IPS-20b (cell line): ENCODE measurements at regions not wholly inside any gene's neighbourhood (a gene's known extent, or its start where the extent isn't known, plus 50 kb on each side); places are given as distances from the start of the nearest gene placed in this dataset.

Experiments
- H3K27ac ChIP-seq: one replicate; pipeline ENCODE4 v1.5.1; 2013; ENCODE audit warnings: low read length
- H3K27me3 ChIP-seq: 2 replicates; pipeline ENCODE4 v1.6.1; 2013; ENCODE audit warnings: mild to moderate bottlenecking, low read length, inconsistent platforms; ENCODE audit not compliant: insufficient read depth
- H3K36me3 ChIP-seq: 2 replicates; pipeline ENCODE4 v1.6.1; 2013; ENCODE audit warnings: low read depth, mild to moderate bottlenecking, inconsistent platforms, low read length, moderate library complexity; ENCODE audit not compliant: insufficient read depth
- H3K4me1 ChIP-seq: 2 replicates; pipeline ENCODE4 v1.6.1; 2013; ENCODE audit warnings: mild to moderate bottlenecking, control low read depth, inconsistent platforms, low read length, moderate library complexity; ENCODE audit not compliant: insufficient read depth
- H3K4me3 ChIP-seq: 2 replicates; pipeline ENCODE4 v1.5.1; 2013; ENCODE audit warnings: mild to moderate bottlenecking, low read length, inconsistent platforms
- H3K9ac ChIP-seq: 2 replicates; pipeline ENCODE4 v1.6.1; 2013; ENCODE audit warnings: low read depth, mild to moderate bottlenecking, inconsistent platforms, low read length, moderate library complexity
- H3K9me3 ChIP-seq: 2 replicates; pipeline ENCODE4 v1.6.1; 2013; ENCODE audit warnings: mild to moderate bottlenecking, low read depth, low read length, inconsistent platforms; ENCODE audit not compliant: insufficient read depth

- Histone ChIP-seq H3K27ac (no peak overlapping the region), H3K27me3 (no peaks in the 10 kb centered on the region), H3K4me3 (no peak overlapping the region), H3K9ac (no peak overlapping the region), H3K9me3 (no peaks in the 10 kb centered on the region; the same call in 1 of the 2 replicates), H3K4me1 (no peaks in the 10 kb centered on the region), H3K36me3 (no peaks in the 10 kb centered on the region)
Measured at GRCh38 chr7:23909426-23909825, 199.4 kb downstream of the STK31 start.

DNA sequence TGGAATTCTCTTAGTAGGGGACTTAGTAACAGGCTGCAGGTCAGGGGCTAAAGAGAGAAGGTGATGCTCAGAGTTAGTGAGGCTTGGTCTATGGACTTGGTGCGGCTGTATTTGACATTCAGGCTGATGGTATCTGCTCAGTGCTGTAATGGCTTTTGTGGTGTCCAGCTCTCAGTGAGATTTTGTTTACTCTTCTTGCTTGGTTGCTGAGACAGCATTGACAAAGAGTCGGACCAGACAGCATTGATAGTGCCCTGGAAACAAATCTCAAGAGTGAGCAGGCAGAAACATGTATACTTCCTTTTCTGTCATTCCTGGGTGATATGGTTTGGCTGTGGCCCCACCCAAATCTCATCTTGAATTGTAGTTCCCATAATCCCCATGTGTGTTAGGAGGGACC lies 202.0 kb downstream of the STK31 start:
- H3K9me3 ChIP-seq, result no peaks in the 10 kb centered on the region; the same call in 1 of the 2 replicates
- H3K9ac ChIP-seq, result no peak overlapping the region
- no peak overlapping the region for H3K4me3 ChIP-seq
- H3K27me3 ChIP-seq, result no peaks in the 10 kb centered on the region
- no peak overlapping the region for H3K27ac ChIP-seq
- no peaks in the 10 kb centered on the region for H3K36me3 ChIP-seq
- H3K4me1 ChIP-seq, result no peaks in the 10 kb centered on the region

GRCh38 chr7:23913016-23913415 lies 203.0 kb downstream of the STK31 start:
- Histone ChIP-seq H3K27me3 (no peaks in the 10 kb centered on the region), H3K9ac (no peak overlapping the region), H3K4me1 (no peaks in the 10 kb centered on the region; the same call in 1 of the 2 replicates), H3K9me3 (no peaks in the 10 kb centered on the region; the same call in 1 of the 2 replicates), H3K27ac (no peak overlapping the region), H3K36me3 (no peaks in the 10 kb centered on the region), H3K4me3 (no peak overlapping the region)

GRCh38 chr7:23915236-23915635 lies 205.2 kb downstream of the STK31 start:
- Histone ChIP-seq H3K4me3 (no peak overlapping the region), H3K9ac (no peak overlapping the region), H3K9me3 (no peaks in the 10 kb centered on the region; the same call in 1 of the 2 replicates), H3K27me3 (no peaks in the 10 kb centered on the region), H3K4me1 (no peaks in the 10 kb centered on the region; the same call in 1 of the 2 replicates), H3K36me3 (no peaks in the 10 kb centered on the region), H3K27ac (no peak overlapping the region)

- Histone ChIP-seq H3K4me3 (no peak overlapping the region), H3K27me3 (no peaks in the 10 kb centered on the region), H3K36me3 (no peaks in the 10 kb centered on the region), H3K9me3 (no peaks in the 10 kb centered on the region; the same call in 1 of the 2 replicates), H3K9ac (no peak overlapping the region), H3K4me1 (no peaks in the 10 kb centered on the region; the same call in 1 of the 2 replicates), H3K27ac (no peak overlapping the region)
Measured at GRCh38 chr7:23918286-23918685, 208.3 kb downstream of the STK31 start.

DNA sequence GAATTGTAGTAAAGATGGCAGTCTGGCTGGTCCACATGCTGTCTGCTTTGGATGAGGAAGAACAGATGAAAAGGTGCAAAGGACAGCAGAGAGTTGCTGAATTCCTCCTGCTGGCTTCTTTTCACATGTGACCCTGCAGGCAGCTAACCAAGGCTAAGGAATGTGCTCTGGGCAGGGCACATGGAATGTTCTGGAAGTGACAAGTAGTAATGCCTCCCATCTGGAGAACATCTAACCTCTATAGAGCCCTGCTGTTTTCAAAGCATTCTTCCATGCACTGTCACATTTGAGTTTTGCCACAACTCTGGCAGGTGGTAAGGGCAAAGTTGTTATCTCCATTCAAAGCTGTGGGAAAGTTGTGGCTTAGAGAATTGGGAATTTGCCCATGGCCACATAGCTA lies 208.8 kb downstream of the STK31 start:
- no peak overlapping the region for H3K4me3 ChIP-seq
- H3K9ac ChIP-seq, result no peak overlapping the region
- no peaks in the 10 kb centered on the region; the same call in 1 of the 2 replicates for H3K4me1 ChIP-seq
- H3K36me3 ChIP-seq, result no peaks in the 10 kb centered on the region
- no peaks in the 10 kb centered on the region; the same call in 1 of the 2 replicates for H3K9me3 ChIP-seq
- no peaks in the 10 kb centered on the region for H3K27me3 ChIP-seq
- no peak overlapping the region for H3K27ac ChIP-seq

DNA sequence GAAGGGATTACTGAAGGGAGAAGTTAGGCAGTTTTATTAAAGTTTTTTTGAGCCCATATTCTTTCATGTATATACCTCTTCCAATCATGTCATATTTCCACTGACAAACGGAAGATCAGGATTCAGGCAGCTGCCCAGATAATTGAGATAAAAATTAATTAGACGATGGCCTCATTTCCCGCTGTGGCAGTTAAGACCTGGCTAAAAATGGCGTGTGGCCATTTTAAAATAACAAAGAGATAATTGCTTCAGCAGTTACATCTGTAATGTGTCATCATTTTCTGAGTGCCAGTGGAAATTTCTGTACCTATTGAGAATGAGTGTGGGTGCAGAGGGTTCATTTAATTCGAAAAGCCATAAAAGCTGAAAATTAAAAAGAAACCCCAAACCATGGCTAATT lies 215.1 kb downstream of the STK31 start:
- H3K27me3 ChIP-seq, result no peaks in the 10 kb centered on the region
- no peak overlapping the region for H3K4me3 ChIP-seq
- H3K4me1 ChIP-seq, result 0 out of 2 replicates have a peak, but pooled peaks cover 3% of the 10 kb centered on the region
- H3K36me3 ChIP-seq, result no peaks in the 10 kb centered on the region
- H3K9me3 ChIP-seq, result no peaks in the 10 kb centered on the region
- H3K9ac ChIP-seq, result no peak overlapping the region
- H3K27ac ChIP-seq, result no peak overlapping the region

DNA sequence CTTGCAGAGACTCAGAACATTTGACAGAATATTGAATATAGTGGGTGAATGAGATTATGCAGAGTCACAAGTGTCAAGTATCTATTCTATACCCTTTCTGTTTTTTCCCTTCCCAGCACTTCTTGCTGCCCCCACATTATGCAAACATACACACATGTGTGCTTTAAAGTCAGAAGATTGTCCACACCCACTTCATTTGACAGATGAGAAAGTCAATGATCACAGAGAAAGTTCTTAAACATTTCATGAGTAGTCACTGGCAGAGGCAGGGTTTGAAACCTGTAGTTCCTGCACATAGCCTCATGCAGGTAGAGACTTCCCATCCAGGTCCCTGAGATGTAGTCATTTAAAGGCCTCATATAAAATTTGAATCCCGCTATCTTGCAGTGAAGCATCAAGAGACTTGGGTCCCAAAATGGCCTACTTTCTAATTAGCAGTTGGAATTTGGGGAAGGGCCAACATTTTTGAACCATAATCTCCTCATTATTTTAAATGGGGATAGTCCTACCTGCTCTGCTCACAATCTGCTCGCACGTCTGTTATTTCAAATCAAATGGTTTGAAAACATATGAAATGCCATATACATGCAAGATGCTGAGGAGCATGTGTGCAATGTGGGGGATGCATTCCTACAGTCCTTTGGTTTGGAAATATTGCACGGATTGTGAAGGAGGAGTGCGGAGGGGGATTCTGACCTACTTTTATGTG lies 217.8 kb downstream of the STK31 start:
- no peaks in the 10 kb centered on the region for H3K27me3 ChIP-seq
- 0 out of 2 replicates have a peak, but pooled peaks cover 3% of the 10 kb centered on the region for H3K4me1 ChIP-seq
- H3K9me3 ChIP-seq, result no peaks in the 10 kb centered on the region
- H3K9ac ChIP-seq, result no peak overlapping the region
- H3K27ac ChIP-seq, result no peak overlapping the region
- H3K4me3 ChIP-seq, result no peak overlapping the region
- no peaks in the 10 kb centered on the region for H3K36me3 ChIP-seq

- no peaks in the 10 kb centered on the region for H3K36me3 ChIP-seq
- no peaks in the 10 kb centered on the region for H3K27me3 ChIP-seq
- H3K4me1 ChIP-seq, result 0 out of 2 replicates have a peak, but pooled peaks cover 3% of the 10 kb centered on the region
- H3K27ac ChIP-seq, result no peak overlapping the region
- H3K9ac ChIP-seq, result no peak overlapping the region
- H3K9me3 ChIP-seq, result no peaks in the 10 kb centered on the region
- no peak overlapping the region for H3K4me3 ChIP-seq
Measured at GRCh38 chr7:23928418-23928775, 218.4 kb downstream of the STK31 start.

DNA sequence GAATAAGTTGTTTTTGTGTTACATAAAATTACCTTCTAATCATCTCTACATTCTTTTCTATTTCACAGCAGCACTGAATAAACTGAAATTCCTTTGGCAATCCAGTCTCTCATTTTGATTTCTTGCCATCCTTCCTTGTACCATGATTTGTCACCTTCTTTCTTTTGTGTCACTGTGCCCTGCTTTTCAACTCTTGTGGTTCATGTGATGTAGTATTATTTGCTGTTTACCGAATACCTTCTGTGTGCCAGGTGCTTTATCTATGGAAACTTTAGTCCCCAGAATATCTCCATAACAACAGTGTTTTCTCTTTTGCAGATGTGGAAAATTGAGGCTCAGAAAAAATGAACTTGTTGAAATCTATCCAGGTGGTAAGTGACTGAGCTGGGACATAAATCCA lies 220.3 kb downstream of the STK31 start:
- no peaks in the 10 kb centered on the region for H3K36me3 ChIP-seq
- no peak overlapping the region for H3K9ac ChIP-seq
- no peak overlapping the region for H3K4me3 ChIP-seq
- no peaks in the 10 kb centered on the region for H3K9me3 ChIP-seq
- H3K4me1 ChIP-seq, result 0 out of 2 replicates have a peak, but pooled peaks cover 3% of the 10 kb centered on the region
- no peaks in the 10 kb centered on the region for H3K27me3 ChIP-seq
- H3K27ac ChIP-seq, result no peak overlapping the region

DNA sequence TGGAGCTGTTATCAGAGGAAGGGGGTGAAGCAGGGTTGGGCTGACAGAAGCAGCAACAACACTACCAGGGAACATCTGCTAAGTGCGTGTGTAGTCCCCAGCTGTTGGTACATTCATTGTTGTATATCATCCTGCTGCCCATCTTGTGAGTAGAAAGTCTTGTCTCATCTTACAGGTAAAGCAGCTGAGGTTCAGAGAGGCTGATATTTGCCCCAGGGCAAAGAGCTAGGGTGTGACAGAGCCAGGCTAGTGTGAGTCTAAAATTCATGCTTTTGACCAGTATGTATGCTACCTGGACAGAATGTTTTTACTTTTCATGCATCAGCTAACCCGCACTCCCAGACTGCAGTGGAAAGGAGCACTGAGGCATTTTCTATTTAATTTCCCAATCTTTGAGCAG lies 221.6 kb downstream of the STK31 start:
- no peak overlapping the region for H3K9ac ChIP-seq
- no peaks in the 10 kb centered on the region for H3K27me3 ChIP-seq
- no peak overlapping the region for H3K27ac ChIP-seq
- no peak overlapping the region for H3K4me3 ChIP-seq
- no peaks in the 10 kb centered on the region for H3K36me3 ChIP-seq
- H3K4me1 ChIP-seq, result 0 out of 2 replicates have a peak, but pooled peaks cover 3% of the 10 kb centered on the region
- no peaks in the 10 kb centered on the region for H3K9me3 ChIP-seq

- Histone ChIP-seq H3K4me3 (no peak overlapping the region), H3K4me1 (no peaks in the 10 kb centered on the region), H3K27ac (no peak overlapping the region), H3K27me3 (no peaks in the 10 kb centered on the region), H3K9ac (no peak overlapping the region), H3K9me3 (no peaks in the 10 kb centered on the region), H3K36me3 (no peaks in the 10 kb centered on the region)
Measured at GRCh38 chr7:23938215-23938614, 228.2 kb downstream of the STK31 start.
